K562 (cell line): ENCODE measurements at regions not wholly inside any gene's neighbourhood (a gene's known extent, or its start where the extent isn't known, plus 50 kb on each side); places are given as distances from the start of the nearest gene placed in this dataset.
A peak's percentile ranks its signal among the peaks of the same experiment; 100 is the strongest.

Experiments
- CC2D1A ChIP-seq: fragments of 450-650 bp; IDR thresholded peaks from 2 replicates; pipeline ENCODE4 v1.6.1; 2017; ENCODE audit warnings: mild to moderate bottlenecking
- E2F3 ChIP-seq: fragments of 250-450 bp; sonication (Bioruptor Pico); IDR thresholded peaks from 2 replicates; pipeline ENCODE4 v1.4.0; 2020; ENCODE audit warnings: mild to moderate bottlenecking
- EHMT2 ChIP-seq: fragments of 450-650 bp; IDR thresholded peaks from 2 replicates; pipeline ENCODE4 v1.6.1; 2018; ENCODE audit warnings: antibody characterized with exemption
- JUN ChIP-seq, 2 experiments: sonication (generic) in 1 of 2; formaldehyde crosslinking in 1 of 2; IDR thresholded peaks; 2 replicates each; pipeline versions ENCODE4 v1.6.1 to v1.8.0; 2012 to 2022; ENCODE audit warnings: borderline replicate concordance in 2 of 2, mild to moderate bottlenecking in 2 of 2, improper control_type of control experiment in 1 of 2, low read depth in 1 of 2, low read length in 1 of 2, missing genetic modification reagents in 1 of 2
- JUNB ChIP-seq: fragments of 450-650 bp; formaldehyde crosslinking; conservative IDR thresholded peaks from 2 replicates; pipeline ENCODE4 v1.4.0; 2020; ENCODE audit warnings: mild to moderate bottlenecking
- PHB2 ChIP-seq: fragments of 450-650 bp; IDR thresholded peaks from 2 replicates; pipeline ENCODE4 v1.6.1; 2017; ENCODE audit warnings: low read depth
- YY1 ChIP-seq, 3 experiments: IDR thresholded peaks; 2 replicates each; pipeline ENCODE4 v1.6.1; 2011; ENCODE audit warnings: low read length in 2 of 3, mild to moderate bottlenecking in 2 of 3, moderate library complexity in 2 of 3, borderline replicate concordance in 1 of 3, control low read depth in 1 of 3, low read depth in 1 of 3; ENCODE audit not compliant: insufficient read depth in 3 of 3, insufficient replicate concordance in 2 of 3, control insufficient read depth in 1 of 3, insufficient read length in 1 of 3; ENCODE audit errors: extremely low read depth in 1 of 3
- ZNF232 ChIP-seq: sonication (generic); formaldehyde crosslinking; IDR thresholded peaks from 2 replicates; pipeline ENCODE4 v1.8.0; 2022; ENCODE audit warnings: mild to moderate bottlenecking, missing genetic modification reagents
- TF ChIP-seq, protein P1 (sequence below): IDR thresholded peaks from 2 replicates; pipeline ENCODE4 v1.6.1; 2011; ENCODE audit warnings: borderline replicate concordance, low read depth, mild to moderate bottlenecking, moderate library complexity, low read length; ENCODE audit not compliant: insufficient read depth, poor library complexity, severe bottlenecking
- TF ChIP-seq, protein P2 (sequence below): fragments of 250-450 bp; sonication (Bioruptor Pico); IDR thresholded peaks from 2 replicates; pipeline ENCODE4 v1.8.0; 2021; ENCODE audit warnings: mild to moderate bottlenecking, moderate library complexity
- TF ChIP-seq, protein P3 (sequence below), 2 experiments: fragments of 450-650 bp in 1 of 2; sonication (generic) in 1 of 2; formaldehyde crosslinking in 1 of 2; IDR thresholded peaks in 1 of 2; conservative IDR thresholded peaks in 1 of 2; 2 replicates each; pipeline versions ENCODE4 v1.6.1 to v1.8.1; 2016 to 2023; ENCODE audit warnings: mild to moderate bottlenecking in 2 of 2, moderate library complexity in 2 of 2, inconsistent platforms in 1 of 2, missing genetic modification reagents in 1 of 2
- TF ChIP-seq, protein P4 (sequence below): IDR thresholded peaks from 2 replicates; pipeline ENCODE4 v1.6.1; 2011; ENCODE audit not compliant: insufficient read length; ENCODE audit errors: extremely low read depth
- TF ChIP-seq, protein P5 (sequence below), 2 experiments: fragments of 450-650 bp in 1 of 2; sonication (generic) in 1 of 2; formaldehyde crosslinking; conservative IDR thresholded peaks; 2 replicates each; pipeline versions ENCODE4 v1.4.0 to v1.8.1; 2020 to 2022; ENCODE audit warnings: mild to moderate bottlenecking in 1 of 2, missing genetic modification reagents in 1 of 2
- TF ChIP-seq, protein P6 (sequence below): fragments of 450-650 bp; IDR thresholded peaks from 2 replicates; pipeline ENCODE4 v1.6.1; 2016; ENCODE audit warnings: antibody characterized with exemption

DNA sequence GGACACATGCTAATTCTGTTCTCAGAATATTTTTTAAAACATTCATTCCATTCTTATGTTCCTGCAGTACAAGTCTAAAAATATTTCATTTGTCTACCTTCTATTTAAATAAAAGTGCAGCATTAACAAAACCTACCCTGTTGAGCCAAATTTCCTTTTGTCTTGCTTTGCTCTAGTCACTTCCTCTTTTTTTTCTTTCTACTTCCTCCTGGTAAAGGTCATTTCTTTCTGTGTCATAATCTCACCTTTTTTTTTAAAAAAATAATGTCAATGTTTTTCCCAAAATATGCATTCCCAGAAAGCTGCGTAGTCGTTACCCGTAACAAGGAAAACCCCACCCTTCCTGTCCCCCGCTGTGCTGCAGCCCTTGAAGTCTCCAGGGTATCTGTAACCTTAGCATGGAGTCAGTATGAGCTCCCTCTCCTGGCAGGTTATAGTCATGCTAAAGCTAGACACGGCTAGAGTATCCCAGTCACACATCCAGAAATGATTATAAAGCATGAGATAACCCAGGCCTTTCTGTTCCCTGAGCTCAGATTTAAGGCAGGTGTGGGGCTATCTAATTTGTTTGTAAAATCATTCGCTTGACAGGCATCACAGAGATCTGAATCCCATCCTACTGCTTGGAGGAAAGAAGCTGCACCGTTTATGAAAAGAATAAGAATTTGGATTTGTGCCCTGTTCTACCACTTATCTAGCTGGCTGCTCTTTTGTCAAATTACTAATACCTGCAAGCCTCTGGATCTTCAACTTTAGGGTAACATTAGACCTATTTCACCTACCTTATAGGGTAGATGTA lies 51.1 kb upstream of the EED start (continued):
- TF ChIP-seq, protein P1, sequence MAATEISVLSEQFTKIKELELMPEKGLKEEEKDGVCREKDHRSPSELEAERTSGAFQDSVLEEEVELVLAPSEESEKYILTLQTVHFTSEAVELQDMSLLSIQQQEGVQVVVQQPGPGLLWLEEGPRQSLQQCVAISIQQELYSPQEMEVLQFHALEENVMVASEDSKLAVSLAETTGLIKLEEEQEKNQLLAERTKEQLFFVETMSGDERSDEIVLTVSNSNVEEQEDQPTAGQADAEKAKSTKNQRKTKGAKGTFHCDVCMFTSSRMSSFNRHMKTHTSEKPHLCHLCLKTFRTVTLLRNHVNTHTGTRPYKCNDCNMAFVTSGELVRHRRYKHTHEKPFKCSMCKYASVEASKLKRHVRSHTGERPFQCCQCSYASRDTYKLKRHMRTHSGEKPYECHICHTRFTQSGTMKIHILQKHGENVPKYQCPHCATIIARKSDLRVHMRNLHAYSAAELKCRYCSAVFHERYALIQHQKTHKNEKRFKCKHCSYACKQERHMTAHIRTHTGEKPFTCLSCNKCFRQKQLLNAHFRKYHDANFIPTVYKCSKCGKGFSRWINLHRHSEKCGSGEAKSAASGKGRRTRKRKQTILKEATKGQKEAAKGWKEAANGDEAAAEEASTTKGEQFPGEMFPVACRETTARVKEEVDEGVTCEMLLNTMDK, result no peak
- TF ChIP-seq YY1 (IDR thresholded peaks at IDR 0.05; ENCODE audit: borderline replicate concordance in 1 of 3, control insufficient read depth in 1 of 3, extremely low read depth in 1 of 3, insufficient read depth in 3 of 3, insufficient read length in 1 of 3, insufficient replicate concordance in 2 of 3, low read depth in 1 of 3, low read length in 2 of 3), result peak in 1 of 3 experiments; percentile 37
- TF ChIP-seq ZNF232 (CRISPR knock-in tag), result no peak
- TF ChIP-seq, protein P2, sequence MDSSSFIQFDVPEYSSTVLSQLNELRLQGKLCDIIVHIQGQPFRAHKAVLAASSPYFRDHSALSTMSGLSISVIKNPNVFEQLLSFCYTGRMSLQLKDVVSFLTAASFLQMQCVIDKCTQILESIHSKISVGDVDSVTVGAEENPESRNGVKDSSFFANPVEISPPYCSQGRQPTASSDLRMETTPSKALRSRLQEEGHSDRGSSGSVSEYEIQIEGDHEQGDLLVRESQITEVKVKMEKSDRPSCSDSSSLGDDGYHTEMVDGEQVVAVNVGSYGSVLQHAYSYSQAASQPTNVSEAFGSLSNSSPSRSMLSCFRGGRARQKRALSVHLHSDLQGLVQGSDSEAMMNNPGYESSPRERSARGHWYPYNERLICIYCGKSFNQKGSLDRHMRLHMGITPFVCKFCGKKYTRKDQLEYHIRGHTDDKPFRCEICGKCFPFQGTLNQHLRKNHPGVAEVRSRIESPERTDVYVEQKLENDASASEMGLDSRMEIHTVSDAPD (CRISPR knock-in tag), result no peak
- peak; percentile 75; the same call in 1 of the 2 replicates for TF ChIP-seq CC2D1A
- no peak for TF ChIP-seq JUNB (CRISPR knock-in tag)
- TF ChIP-seq JUN (IDR thresholded peaks at IDR 0.05; ENCODE audit: borderline replicate concordance, low read depth, low read length), result no peak; the same call in 1 of the 2 replicates
- no peak for TF ChIP-seq JUN (CRISPR knock-in tag; IDR thresholded peaks at IDR 0.05; ENCODE audit: borderline replicate concordance)
- TF ChIP-seq, protein P3, sequence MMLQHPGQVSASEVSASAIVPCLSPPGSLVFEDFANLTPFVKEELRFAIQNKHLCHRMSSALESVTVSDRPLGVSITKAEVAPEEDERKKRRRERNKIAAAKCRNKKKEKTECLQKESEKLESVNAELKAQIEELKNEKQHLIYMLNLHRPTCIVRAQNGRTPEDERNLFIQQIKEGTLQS (IDR thresholded peaks at IDR 0.05), result peak; percentile 7; the same call in 1 of the 2 replicates
- TF ChIP-seq, protein P3 (CRISPR knock-in tag; conservative IDR thresholded peaks at IDR 0.05), result 0 out of 2 replicates have a peak, but pooled peaks have one; percentile 21
- no peak for TF ChIP-seq PHB2
- no peak for TF ChIP-seq EHMT2
- TF ChIP-seq, protein P4, sequence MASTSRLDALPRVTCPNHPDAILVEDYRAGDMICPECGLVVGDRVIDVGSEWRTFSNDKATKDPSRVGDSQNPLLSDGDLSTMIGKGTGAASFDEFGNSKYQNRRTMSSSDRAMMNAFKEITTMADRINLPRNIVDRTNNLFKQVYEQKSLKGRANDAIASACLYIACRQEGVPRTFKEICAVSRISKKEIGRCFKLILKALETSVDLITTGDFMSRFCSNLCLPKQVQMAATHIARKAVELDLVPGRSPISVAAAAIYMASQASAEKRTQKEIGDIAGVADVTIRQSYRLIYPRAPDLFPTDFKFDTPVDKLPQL, result no peak
- TF ChIP-seq, protein P5, sequence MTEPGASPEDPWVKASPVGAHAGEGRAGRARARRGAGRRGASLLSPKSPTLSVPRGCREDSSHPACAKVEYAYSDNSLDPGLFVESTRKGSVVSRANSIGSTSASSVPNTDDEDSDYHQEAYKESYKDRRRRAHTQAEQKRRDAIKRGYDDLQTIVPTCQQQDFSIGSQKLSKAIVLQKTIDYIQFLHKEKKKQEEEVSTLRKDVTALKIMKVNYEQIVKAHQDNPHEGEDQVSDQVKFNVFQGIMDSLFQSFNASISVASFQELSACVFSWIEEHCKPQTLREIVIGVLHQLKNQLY (CRISPR knock-in tag; conservative IDR thresholded peaks at IDR 0.05), result no peak
- TF ChIP-seq, protein P6, sequence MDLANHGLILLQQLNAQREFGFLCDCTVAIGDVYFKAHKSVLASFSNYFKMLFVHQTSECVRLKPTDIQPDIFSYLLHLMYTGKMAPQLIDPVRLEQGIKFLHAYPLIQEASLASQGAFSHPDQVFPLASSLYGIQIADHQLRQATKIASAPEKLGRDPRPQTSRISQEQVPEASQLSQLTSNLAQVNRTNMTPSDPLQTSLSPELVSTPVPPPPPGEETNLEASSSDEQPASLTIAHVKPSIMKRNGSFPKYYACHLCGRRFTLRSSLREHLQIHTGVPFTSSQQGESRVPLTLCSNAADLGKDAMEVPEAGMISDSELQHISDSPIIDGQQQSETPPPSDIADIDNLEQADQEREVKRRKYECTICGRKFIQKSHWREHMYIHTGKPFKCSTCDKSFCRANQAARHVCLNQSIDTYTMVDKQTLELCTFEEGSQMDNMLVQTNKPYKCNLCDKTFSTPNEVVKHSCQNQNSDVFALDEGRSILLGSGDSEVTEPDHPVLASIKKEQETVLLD, result no peak
- no peak for TF ChIP-seq E2F3 (CRISPR knock-in tag)
